ENCODE measurements at regions not wholly inside any gene's neighbourhood (a gene's known extent, or its start where the extent isn't known, plus 50 kb on each side); places are given as distances from the start of the nearest gene placed in this dataset.

- TF ChIP-seq REST (IDR thresholded peaks at IDR 0.05; ENCODE audit: low read depth) = no peak
- no peak for TF ChIP-seq MAX (IDR thresholded peaks at IDR 0.05)
- no peak for TF ChIP-seq YY1 (IDR thresholded peaks at IDR 0.05; ENCODE audit: extremely low read depth, insufficient replicate concordance, low read depth, low read length)
Observed at GRCh38 chr18:11495441-11495840, 114.0 kb upstream of the SLC35G4 start (continued).

GRCh38 chr18:11494107-11494506 is 115.3 kb upstream of the SLC35G4 start:
- Histone ChIP-seq H3K79me2 (ENCODE audit: insufficient read depth, low read length) (no peaks in the 10 kb centered on the region), H4K20me1 (ENCODE audit: insufficient read depth) (no peaks in the 10 kb centered on the region), H3K4me2 (ENCODE audit: low read length) (no peak overlapping the region), H3K9me2 (ENCODE audit: insufficient read depth) (no peaks in the 10 kb centered on the region), H3K4me3 (replicated peaks in 1 of 2; ENCODE audit: low read depth in 1 of 2, low read length in 2 of 2) (no peak overlapping the region), H3K27ac (ENCODE audit: low read depth, low read length) (no peak overlapping the region), H3K4me1 (ENCODE audit: control insufficient read depth in 1 of 2, insufficient read depth in 2 of 2, low read length in 2 of 2) (peaks cover 2 to 7% of the 10 kb centered on the region in 2 experiments; a peak in 2 of 4 replicates), H3K36me3 (ENCODE audit: control insufficient read depth in 1 of 2, insufficient read depth in 2 of 2, low read length in 2 of 2) (no peaks in the 10 kb centered on the region), H3K9me3 (ENCODE audit: control insufficient read depth in 1 of 2, insufficient read depth in 1 of 2, low read depth in 1 of 2, low read length in 2 of 2) (no peaks in the 10 kb centered on the region), H2AFZ (ENCODE audit: low read depth, low read length, poor library complexity, severe bottlenecking) (no peak overlapping the region), H3K9ac (ENCODE audit: low read length) (no peak overlapping the region), H3K27me3 (ENCODE audit: insufficient read depth, low read length) (no peaks in the 10 kb centered on the region; the same call in 1 of the 2 replicates)
- no peak for DNase-seq (ENCODE audit: low read depth, low spot score)
- ChIA-PET POLR2A (no interaction called here), RAD21 (ENCODE audit: low non-redundant PET in 1 of 2, low total read pairs in 2 of 2, uncharacterized antibody in 2 of 2, unreplicated experiment in 2 of 2) (no interaction called here), CTCF (no interaction called here)
- TF ChIP-seq TCF7L2 (IDR thresholded peaks at IDR 0.05; ENCODE audit: borderline replicate concordance, extremely low read depth, insufficient read depth, insufficient read length) = no peak
- no peak for TF ChIP-seq POLR2A (IDR thresholded peaks at IDR 0.05; ENCODE audit: borderline replicate concordance, extremely low read depth, insufficient read depth, insufficient read length)
- no peak for TF ChIP-seq ZBTB33 (IDR thresholded peaks at IDR 0.05; ENCODE audit: extremely low read depth, insufficient replicate concordance, low read length)
- intact Hi-C loops (cut with micrococcal nuclease) = no loop called here
- no peak for ATAC-seq
- BruUV-seq (replicated peaks) = no TSS peak

Data from HCT116 (cell line).